GM12891 (cell line): ENCODE measurements at regions not wholly inside any gene's neighbourhood (a gene's known extent, or its start where the extent isn't known, plus 50 kb on each side); places are given as distances from the start of the nearest gene placed in this dataset.

Source experiments
- DNase-seq: peaks from one replicate; pipeline ENCODE4 v3.0.0; 2011; ENCODE audit warnings: low spot score; ENCODE audit not compliant: insufficient read length
- FAIRE-seq: peaks from 2 replicates; lab custom pipeline; 2011; peaks lifted over from hg19 to GRCh38; lab: Jason Lieb, UNC
- PAX5 ChIP-seq: IDR thresholded peaks from 2 replicates; pipeline ENCODE4 v1.6.1; 2011; ENCODE audit warnings: low read length, moderate library complexity, mild to moderate bottlenecking; ENCODE audit not compliant: insufficient read depth, severe bottlenecking
- POLR2A ChIP-seq: IDR thresholded peaks from 2 replicates; pipeline ENCODE4 v1.6.1; 2011; ENCODE audit warnings: low read depth, low read length, control low read depth
- POLR2AphosphoS5 ChIP-seq: IDR thresholded peaks from 2 replicates; pipeline ENCODE4 v1.6.1; 2011; ENCODE audit warnings: low read depth, low read length, control low read depth
- POU2F2 ChIP-seq: IDR thresholded peaks from 2 replicates; pipeline ENCODE4 v1.6.1; 2011; ENCODE audit warnings: low read depth, mild to moderate bottlenecking, control low read depth, low read length, moderate library complexity
- SPI1 ChIP-seq: IDR thresholded peaks from 2 replicates; pipeline ENCODE4 v1.6.1; 2011; ENCODE audit warnings: low read depth, low read length, control low read depth
- TAF1 ChIP-seq: IDR thresholded peaks from 2 replicates; pipeline ENCODE4 v1.6.1; 2011; ENCODE audit warnings: low read depth, low read length, control low read depth

- DNase-seq (no peak), FAIRE-seq (no peak)
Measured at GRCh38 chr4:95693594-95693993, 144.8 kb upstream of the UNC5C start.

GRCh38 chr4:95676190-95676589, 127.4 kb upstream of the UNC5C start:
- DNase-seq: no peak
- TF ChIP-seq POU2F2 (no peak), SPI1 (no peak), POLR2A (no peak), TAF1 (no peak), POLR2AphosphoS5 (no peak), PAX5 (no peak)
- FAIRE-seq: no peak

More at GRCh38 chr4:95693594-95693993, 144.8 kb upstream of the UNC5C start:
- TF ChIP-seq POLR2AphosphoS5 (no peak), POU2F2 (no peak), SPI1 (no peak)

GRCh38 chr4:95675623-95676022, 126.8 kb upstream of the UNC5C start:
- TF ChIP-seq TAF1 (no peak), POLR2A (no peak), SPI1 (no peak), PAX5 (no peak), POU2F2 (no peak), POLR2AphosphoS5 (no peak)
- FAIRE-seq (no peak), DNase-seq (no peak)

- TF ChIP-seq SPI1 (no peak), TAF1 (no peak), POLR2AphosphoS5 (no peak), POLR2A (no peak), PAX5 (no peak), POU2F2 (no peak)
- FAIRE-seq (no peak), DNase-seq (no peak)
Measured at GRCh38 chr4:95674521-95674981, 125.8 kb upstream of the UNC5C start.

- FAIRE-seq: no peak
- DNase-seq: no peak
- TF ChIP-seq TAF1 (no peak), POLR2AphosphoS5 (no peak), PAX5 (no peak), SPI1 (no peak), POLR2A (no peak), POU2F2 (no peak)
Measured at GRCh38 chr4:95672811-95673210, 124.0 kb upstream of the UNC5C start.

GRCh38 chr4:95660719-95661118, 111.9 kb upstream of the UNC5C start:
- DNase-seq (no peak), FAIRE-seq (no peak)
- TF ChIP-seq POU2F2 (no peak), SPI1 (no peak), POLR2A (no peak), TAF1 (no peak), PAX5 (no peak), POLR2AphosphoS5 (no peak)

- FAIRE-seq (no peak), DNase-seq (no peak)
- TF ChIP-seq PAX5 (no peak), POLR2AphosphoS5 (no peak), SPI1 (no peak), POU2F2 (no peak), POLR2A (no peak), TAF1 (no peak)
Measured at GRCh38 chr4:95651891-95652290, 103.1 kb upstream of the UNC5C start.

- DNase-seq: no peak
- no peak for FAIRE-seq
- TF ChIP-seq POU2F2: no peak
Measured at GRCh38 chr4:95644417-95644816, 95.6 kb upstream of the UNC5C start.

GRCh38 chr4:95643627-95644026, 94.9 kb upstream of the UNC5C start:
- TF ChIP-seq PAX5 (no peak), SPI1 (no peak), POLR2A (no peak), POU2F2 (no peak), TAF1 (no peak), POLR2AphosphoS5 (no peak)
- FAIRE-seq: no peak
- DNase-seq: no peak

- no peak for TF ChIP-seq SPI1
- TF ChIP-seq POU2F2: no peak
- no peak for TF ChIP-seq POLR2A
- TF ChIP-seq TAF1: no peak
- no peak for TF ChIP-seq PAX5
- TF ChIP-seq POLR2AphosphoS5: no peak
- FAIRE-seq (no peak), DNase-seq (no peak)
Measured at GRCh38 chr4:95641571-95641970, 92.8 kb upstream of the UNC5C start.

GRCh38 chr4:95640311-95640710, 91.5 kb upstream of the UNC5C start:
- TF ChIP-seq POLR2AphosphoS5 (no peak), POLR2A (no peak), SPI1 (no peak), PAX5 (no peak), POU2F2 (no peak), TAF1 (no peak)
- DNase-seq: no peak
- no peak for FAIRE-seq
